MCF 10A (cell line): ENCODE measurements at regions not wholly inside any gene's neighbourhood (a gene's known extent, or its start where the extent isn't known, plus 50 kb on each side); places are given as distances from the start of the nearest gene placed in this dataset.
A peak's percentile ranks its signal among the peaks of the same experiment; 100 is the strongest.

Source experiments
- BruUV-seq: library from RNA; stranded (reverse); fragments of 400-500 nt; replicated peaks from 2 replicates; lab custom pipeline; 2021; lab: Mats Ljungman, UMichigan
- CTCF ChIA-PET: fragments of 300-600 bp; sonication (Branson Sonifier 250); formaldehyde crosslinking; extraction: SDS; loops from one replicate; lab custom pipeline; 2021; ENCODE audit warnings: antibody characterized with exemption, inconsistent platforms; lab: Yijun Ruan, JAX
- POLR2A ChIA-PET: fragments of 300-600, 350-650 bp; sonication (Branson Sonifier 250); formaldehyde crosslinking; extraction: SDS; loops from one replicate; lab custom pipeline; 2020; ENCODE audit warnings: antibody characterized with exemption, inconsistent platforms; lab: Yijun Ruan, JAX
- DNase-seq: peaks from one replicate; pipeline ENCODE4 v3.0.0-alpha.2; 2018; ENCODE audit not compliant: unreplicated experiment
- H3K27ac Mint-ChIP-seq: one replicate; pipeline ENCODE4 v1.8.0; 2022; ENCODE audit warnings: mild to moderate bottlenecking, low read depth, mixed read lengths; ENCODE audit not compliant: unreplicated experiment
- H3K27me3 Mint-ChIP-seq: one replicate; pipeline ENCODE4 v1.8.0; 2022; ENCODE audit warnings: mixed read lengths; ENCODE audit not compliant: insufficient read depth, unreplicated experiment
- H3K36me3 Mint-ChIP-seq: one replicate; pipeline ENCODE4 v1.8.0; 2022; ENCODE audit warnings: mild to moderate bottlenecking, moderate library complexity, mixed read lengths; ENCODE audit not compliant: insufficient read depth, unreplicated experiment
- H3K4me1 Mint-ChIP-seq: one replicate; pipeline ENCODE4 v1.8.0; 2022; ENCODE audit warnings: mixed read lengths; ENCODE audit not compliant: insufficient read depth, unreplicated experiment
- H3K4me3 Mint-ChIP-seq: one replicate; pipeline ENCODE4 v1.8.0; 2022; ENCODE audit warnings: mild to moderate bottlenecking, moderate library complexity, mixed read lengths; ENCODE audit not compliant: unreplicated experiment
- H3K9me3 Mint-ChIP-seq: one replicate; pipeline ENCODE4 v1.8.0; 2022; ENCODE audit warnings: mixed read lengths; ENCODE audit not compliant: unreplicated experiment
- intact Hi-C: fragments of 100-400 bp; cut with micrococcal nuclease; formaldehyde crosslinking; loops from 2 replicates; pipeline ENCODE4 v1.14.1; 2022
- TF ChIP-seq, protein P1 (sequence below): fragments of 200-600 bp; IDR thresholded peaks from one replicate; pipeline ENCODE4 v1.8.0; 2022; ENCODE audit warnings: antibody characterized with exemption, mild to moderate bottlenecking; ENCODE audit not compliant: unreplicated experiment

DNA sequence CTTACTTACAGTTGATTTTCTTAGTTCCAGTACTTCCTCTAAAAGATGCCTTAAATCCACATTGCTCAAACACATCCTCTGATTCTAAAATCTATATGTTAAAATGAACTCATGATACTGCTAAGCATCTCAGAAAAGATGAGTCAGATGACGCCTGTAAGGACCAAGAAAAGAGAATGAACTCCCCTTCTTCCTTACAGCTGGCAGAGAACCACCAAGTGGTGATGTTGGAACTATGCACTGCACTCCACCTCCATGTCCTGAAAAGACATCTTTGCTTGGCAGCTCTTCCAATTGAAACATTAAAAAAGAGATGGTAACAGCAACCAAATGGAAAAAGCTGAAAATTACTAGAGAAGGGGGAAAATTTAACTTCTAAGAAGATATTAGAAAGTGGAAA, 648.8 kb downstream of the PTPRC start:
- Mint-ChIP-seq H3K27ac (no peak overlapping the region), H3K27me3 (no peaks in the 10 kb centered on the region), H3K9me3 (no peaks in the 10 kb centered on the region), H3K4me3 (no peak overlapping the region), H3K4me1 (no peaks in the 10 kb centered on the region), H3K36me3 (no peaks in the 10 kb centered on the region)
- TF ChIP-seq, protein P1, sequence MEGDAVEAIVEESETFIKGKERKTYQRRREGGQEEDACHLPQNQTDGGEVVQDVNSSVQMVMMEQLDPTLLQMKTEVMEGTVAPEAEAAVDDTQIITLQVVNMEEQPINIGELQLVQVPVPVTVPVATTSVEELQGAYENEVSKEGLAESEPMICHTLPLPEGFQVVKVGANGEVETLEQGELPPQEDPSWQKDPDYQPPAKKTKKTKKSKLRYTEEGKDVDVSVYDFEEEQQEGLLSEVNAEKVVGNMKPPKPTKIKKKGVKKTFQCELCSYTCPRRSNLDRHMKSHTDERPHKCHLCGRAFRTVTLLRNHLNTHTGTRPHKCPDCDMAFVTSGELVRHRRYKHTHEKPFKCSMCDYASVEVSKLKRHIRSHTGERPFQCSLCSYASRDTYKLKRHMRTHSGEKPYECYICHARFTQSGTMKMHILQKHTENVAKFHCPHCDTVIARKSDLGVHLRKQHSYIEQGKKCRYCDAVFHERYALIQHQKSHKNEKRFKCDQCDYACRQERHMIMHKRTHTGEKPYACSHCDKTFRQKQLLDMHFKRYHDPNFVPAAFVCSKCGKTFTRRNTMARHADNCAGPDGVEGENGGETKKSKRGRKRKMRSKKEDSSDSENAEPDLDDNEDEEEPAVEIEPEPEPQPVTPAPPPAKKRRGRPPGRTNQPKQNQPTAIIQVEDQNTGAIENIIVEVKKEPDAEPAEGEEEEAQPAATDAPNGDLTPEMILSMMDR, result no peak
- no peak for DNase-seq
- ChIA-PET POLR2A (no interaction called here), CTCF (no interaction called here)
- intact Hi-C loops, result no loop called here
- BruUV-seq, result no TSS peak

- Mint-ChIP-seq H3K27ac (no peak overlapping the region), H3K9me3 (no peaks in the 10 kb centered on the region), H3K4me3 (no peak overlapping the region), H3K36me3 (no peaks in the 10 kb centered on the region), H3K4me1 (no peaks in the 10 kb centered on the region), H3K27me3 (no peaks in the 10 kb centered on the region)
- POLR2A ChIA-PET, result interaction anchor here (1.5 kb wide), 1 partner anchor 8 kb away, joined by 3 read pairs; no protein-coding TSS in a partner anchor
- CTCF ChIA-PET, result interaction anchor here (0.8 kb wide), 1 partner anchor 345 kb away, joined by 3 read pairs; no protein-coding TSS in a partner anchor
- intact Hi-C loops, result no loop called here
- TF ChIP-seq, protein P1, result no peak
- BruUV-seq, result no TSS peak
- DNase-seq, result peak; percentile 15
Observed at GRCh38 chr1:199290186-199290585, 651.3 kb downstream of the PTPRC start.

- H3K36me3 Mint-ChIP-seq, result no peaks in the 10 kb centered on the region
- H3K4me3 Mint-ChIP-seq, result no peak overlapping the region
- no peak for DNase-seq
- intact Hi-C loops, result no loop called here
- CTCF ChIA-PET, result interaction anchor here (0.6 to 0.8 kb wide), 3 partner anchors 21 to 365 kb away, joined by 3 to 6 read pairs (median 3); no protein-coding TSS in a partner anchor
- POLR2A ChIA-PET, result interaction anchor here (1.5 kb wide), 1 partner anchor 9 kb away, joined by 3 read pairs; no protein-coding TSS in a partner anchor
- TF ChIP-seq, protein P1, result no peak
- no peaks in the 10 kb centered on the region for H3K4me1 Mint-ChIP-seq
- no peaks in the 10 kb centered on the region for H3K9me3 Mint-ChIP-seq
- H3K27me3 Mint-ChIP-seq, result no peaks in the 10 kb centered on the region
- H3K27ac Mint-ChIP-seq, result no peak overlapping the region
- no TSS peak for BruUV-seq
Observed at GRCh38 chr1:199291022-199291740, 652.3 kb downstream of the PTPRC start.

GRCh38 chr1:199292896-199293295, 654.1 kb downstream of the PTPRC start:
- no peak overlapping the region for H3K27ac Mint-ChIP-seq
- TF ChIP-seq, protein P1, result no peak
- H3K9me3 Mint-ChIP-seq, result no peaks in the 10 kb centered on the region
- no TSS peak for BruUV-seq
- CTCF ChIA-PET, result interaction anchor here (0.9 kb wide), 1 partner anchor 14 kb away, joined by 6 read pairs; no protein-coding TSS in a partner anchor
- H3K27me3 Mint-ChIP-seq, result no peaks in the 10 kb centered on the region
- POLR2A ChIA-PET, result interaction anchor here (1.4 kb wide), 1 partner anchor 22 kb away, joined by 6 read pairs; no protein-coding TSS in a partner anchor
- intact Hi-C loops, result no loop called here
- no peaks in the 10 kb centered on the region for H3K36me3 Mint-ChIP-seq
- no peak for DNase-seq
- H3K4me1 Mint-ChIP-seq, result peaks cover 9% of the 10 kb centered on the region
- no peak overlapping the region for H3K4me3 Mint-ChIP-seq
